ENCODE measurements at regions not wholly inside any gene's neighbourhood (a gene's known extent, or its start where the extent isn't known, plus 50 kb on each side); places are given as distances from the start of the nearest gene placed in this dataset.

DNA sequence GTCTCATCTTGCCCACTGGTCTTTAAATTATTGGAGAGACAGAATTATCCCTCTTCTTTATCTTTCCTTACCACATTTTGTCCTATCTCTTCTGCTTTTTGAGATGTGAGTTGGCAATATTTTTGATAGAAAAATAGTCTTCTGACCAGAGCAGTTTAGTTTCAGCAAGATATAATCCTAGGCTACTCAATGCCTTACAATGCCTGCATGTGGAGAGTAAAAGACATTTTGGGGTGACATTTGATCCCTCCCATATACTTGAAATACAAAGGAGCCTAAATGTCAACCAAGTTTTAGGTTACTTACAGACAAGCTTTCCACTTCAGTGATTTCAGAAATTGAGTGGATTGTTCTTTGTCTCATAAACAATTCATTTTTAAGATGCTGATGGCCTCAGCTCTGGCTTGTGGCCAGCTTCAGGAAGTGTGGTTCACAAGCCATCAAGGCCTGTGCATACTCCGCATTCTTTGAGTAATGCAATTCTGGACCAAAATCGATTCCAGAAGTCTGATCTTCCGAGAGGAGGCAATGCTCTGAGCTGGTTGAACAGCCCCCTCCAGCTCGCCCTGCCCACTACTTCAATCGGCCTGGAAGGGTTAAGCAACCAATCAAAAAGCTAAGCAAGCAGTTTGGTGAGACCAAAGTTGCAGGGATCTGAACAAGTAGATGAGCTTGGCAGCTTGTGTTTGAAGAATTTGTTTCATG lies 274.4 kb downstream of the BLID start:
- no peaks in the 10 kb centered on the region for H3K4me1 Mint-ChIP-seq

DNA sequence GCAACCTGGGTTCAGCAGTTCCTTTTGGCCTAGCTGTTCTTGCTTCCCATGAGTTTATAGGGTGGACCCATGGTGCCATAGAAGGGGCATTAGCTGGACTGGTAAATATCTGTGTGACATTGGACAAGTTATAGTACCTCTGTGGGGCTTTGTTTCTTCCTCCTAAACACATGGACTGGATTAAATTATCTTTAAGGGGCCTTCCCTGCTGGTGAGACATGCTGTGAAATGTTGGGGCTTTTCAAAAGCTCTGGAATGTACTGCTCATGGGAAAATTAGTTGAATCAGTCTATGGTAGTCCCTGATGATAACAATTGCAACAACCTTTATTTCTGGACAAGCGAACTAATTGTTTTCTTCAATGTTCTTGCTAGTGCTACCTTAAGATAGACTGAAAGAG lies 276.2 kb downstream of the BLID start:
- Mint-ChIP-seq H3K9me3 (ENCODE audit: insufficient read depth) (peaks cover 5% of the 10 kb centered on the region), H3K27me3 (no peaks in the 10 kb centered on the region), H3K4me3 (no peak overlapping the region), H3K27ac (no peak overlapping the region), H3K4me1 (no peaks in the 10 kb centered on the region)
- Histone ChIP-seq H3K27ac (ENCODE audit: low read length in 2 of 2) (no peak overlapping the region), H3K36me3 (replicated peaks in 1 of 2; ENCODE audit: control extremely low read depth in 1 of 2, control insufficient read depth in 1 of 2, extremely low read depth in 1 of 2, insufficient read depth in 2 of 2, low read length in 1 of 2) (no peaks in the 10 kb centered on the region), H2AFZ (ENCODE audit: insufficient read depth, low read depth, low read length, poor library complexity, severe bottlenecking) (no peak overlapping the region), H3K79me2 (ENCODE audit: control insufficient read depth, insufficient read depth, low read length) (no peaks in the 10 kb centered on the region), H3K4me1 (ENCODE audit: control insufficient read depth in 2 of 2, insufficient read depth in 2 of 2, low read length in 2 of 2) (no peaks in the 10 kb centered on the region), H3K9ac (ENCODE audit: low read length) (no peak overlapping the region), H3K4me3 (ENCODE audit: control extremely low read depth in 1 of 5, extremely low read depth in 1 of 5, insufficient read depth in 1 of 5, low read depth in 2 of 5, low read length in 4 of 5) (no peak overlapping the region), H3K27me3 (replicated peaks in 1 of 4; ENCODE audit: control extremely low read depth in 1 of 4, control insufficient read depth in 3 of 4, insufficient read depth in 4 of 4, low read length in 3 of 4) (peaks cover 0 to 2% (median 0%) of the 10 kb centered on the region in 4 experiments), H4K20me1 (ENCODE audit: control insufficient read depth, insufficient read depth, low read length, poor library complexity, severe bottlenecking) (no peaks in the 10 kb centered on the region), H3K4me2 (replicated peaks; ENCODE audit: low read depth, low read length, poor library complexity, severe bottlenecking) (no peak overlapping the region), H3K9me3 (ENCODE audit: control extremely low read depth in 1 of 3, control insufficient read depth in 2 of 3, insufficient read depth in 1 of 3, low read length in 2 of 3) (no peaks in the 10 kb centered on the region)
- intact Hi-C loops (cut with micrococcal nuclease) = no loop called here
- no peak for ATAC-seq (ENCODE audit: low read depth)
- WGBS (ENCODE audit: insufficient coverage) = no CpG with 5 or more reads among the region's 1 CpG
- TF ChIP-seq EZH2 (IDR thresholded peaks at IDR 0.05; ENCODE audit: borderline replicate concordance, insufficient read depth, low read depth, low read length, poor library complexity, severe bottlenecking) = no peak
- TF ChIP-seq, protein P1, sequence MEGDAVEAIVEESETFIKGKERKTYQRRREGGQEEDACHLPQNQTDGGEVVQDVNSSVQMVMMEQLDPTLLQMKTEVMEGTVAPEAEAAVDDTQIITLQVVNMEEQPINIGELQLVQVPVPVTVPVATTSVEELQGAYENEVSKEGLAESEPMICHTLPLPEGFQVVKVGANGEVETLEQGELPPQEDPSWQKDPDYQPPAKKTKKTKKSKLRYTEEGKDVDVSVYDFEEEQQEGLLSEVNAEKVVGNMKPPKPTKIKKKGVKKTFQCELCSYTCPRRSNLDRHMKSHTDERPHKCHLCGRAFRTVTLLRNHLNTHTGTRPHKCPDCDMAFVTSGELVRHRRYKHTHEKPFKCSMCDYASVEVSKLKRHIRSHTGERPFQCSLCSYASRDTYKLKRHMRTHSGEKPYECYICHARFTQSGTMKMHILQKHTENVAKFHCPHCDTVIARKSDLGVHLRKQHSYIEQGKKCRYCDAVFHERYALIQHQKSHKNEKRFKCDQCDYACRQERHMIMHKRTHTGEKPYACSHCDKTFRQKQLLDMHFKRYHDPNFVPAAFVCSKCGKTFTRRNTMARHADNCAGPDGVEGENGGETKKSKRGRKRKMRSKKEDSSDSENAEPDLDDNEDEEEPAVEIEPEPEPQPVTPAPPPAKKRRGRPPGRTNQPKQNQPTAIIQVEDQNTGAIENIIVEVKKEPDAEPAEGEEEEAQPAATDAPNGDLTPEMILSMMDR (IDR thresholded peaks at IDR 0.05) = no peak
- ChIA-PET POLR2A (no interaction called here), CTCF (no interaction called here)
- DNase-seq = no peak

More for the DNA sequence above, 274.4 kb downstream of the BLID start:
- no peak overlapping the region for H3K27ac ChIP-seq (ENCODE audit: low read length in 2 of 2)
- no peaks in the 10 kb centered on the region for H3K4me1 ChIP-seq (ENCODE audit: control insufficient read depth in 2 of 2, insufficient read depth in 2 of 2, low read length in 2 of 2)
- no peaks in the 10 kb centered on the region for H3K27me3 Mint-ChIP-seq
- H3K79me2 ChIP-seq (ENCODE audit: control insufficient read depth, insufficient read depth, low read length) = no peaks in the 10 kb centered on the region
- no peak overlapping the region for H3K4me2 ChIP-seq (replicated peaks; ENCODE audit: low read depth, low read length, poor library complexity, severe bottlenecking)
- TF ChIP-seq, protein P1 (IDR thresholded peaks at IDR 0.05) = no peak
- no peak for TF ChIP-seq EZH2 (IDR thresholded peaks at IDR 0.05; ENCODE audit: borderline replicate concordance, insufficient read depth, low read depth, low read length, poor library complexity, severe bottlenecking)
- WGBS (ENCODE audit: insufficient coverage) = 82% methylated on average over 5 of the region's 5 CpGs
- ChIA-PET CTCF (no interaction called here), POLR2A (no interaction called here)
- no peak overlapping the region for H2AFZ ChIP-seq (ENCODE audit: insufficient read depth, low read depth, low read length, poor library complexity, severe bottlenecking)
- no peaks in the 10 kb centered on the region for H3K9me3 ChIP-seq (ENCODE audit: control extremely low read depth in 1 of 3, control insufficient read depth in 2 of 3, insufficient read depth in 1 of 3, low read length in 2 of 3)
- no peak overlapping the region for H3K4me3 Mint-ChIP-seq
- ATAC-seq (ENCODE audit: low read depth) (no peak), DNase-seq (no peak)
- intact Hi-C loops (cut with micrococcal nuclease) = no loop called here
- no peaks in the 10 kb centered on the region for H4K20me1 ChIP-seq (ENCODE audit: control insufficient read depth, insufficient read depth, low read length, poor library complexity, severe bottlenecking)
- no peak overlapping the region for H3K4me3 ChIP-seq (ENCODE audit: control extremely low read depth in 1 of 5, extremely low read depth in 1 of 5, insufficient read depth in 1 of 5, low read depth in 2 of 5, low read length in 4 of 5)
- H3K27ac Mint-ChIP-seq = no peak overlapping the region
- no peaks in the 10 kb centered on the region for H3K36me3 ChIP-seq (replicated peaks in 1 of 2; ENCODE audit: control extremely low read depth in 1 of 2, control insufficient read depth in 1 of 2, extremely low read depth in 1 of 2, insufficient read depth in 2 of 2, low read length in 1 of 2)
- no peak overlapping the region for H3K9ac ChIP-seq (ENCODE audit: low read length)
- H3K9me3 Mint-ChIP-seq (ENCODE audit: insufficient read depth) = peaks cover 2% of the 10 kb centered on the region
- H3K27me3 ChIP-seq (replicated peaks in 1 of 4; ENCODE audit: control extremely low read depth in 1 of 4, control insufficient read depth in 3 of 4, insufficient read depth in 4 of 4, low read length in 3 of 4) = peaks cover 0 to 2% (median 0%) of the 10 kb centered on the region in 4 experiments
